ENCODE measurements at regions not wholly inside any gene's neighbourhood (a gene's known extent, or its start where the extent isn't known, plus 50 kb on each side); places are given as distances from the start of the nearest gene placed in this dataset.
"Not testable (repeated sequence)": the region's sequence is repeated elsewhere in the genome, so short reads cannot be mapped to it uniquely, and the experiment has no call there.

- no peak for DNase-seq
Observed at GRCh38 chr2:193076995-193077394, 882.3 kb upstream of the TMEFF2 start.

DNA sequence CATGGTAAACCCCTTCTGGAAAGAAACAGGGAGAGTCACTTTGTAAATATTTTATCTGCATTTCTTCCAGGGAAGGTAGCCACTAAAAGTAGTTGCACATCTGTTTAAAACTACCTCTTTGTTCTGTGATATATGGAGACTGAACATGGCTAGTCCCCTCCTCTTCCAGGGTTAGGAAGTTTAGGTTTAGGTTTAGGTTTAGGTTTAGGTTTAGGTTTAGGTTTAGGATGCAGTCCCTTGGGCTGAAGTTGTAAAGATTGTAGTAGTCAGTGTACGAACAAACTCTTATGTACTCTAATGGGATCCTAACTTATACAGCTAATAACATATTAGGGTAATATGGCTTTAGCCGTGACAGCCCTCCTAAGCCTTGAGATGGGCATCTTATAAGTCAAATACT is 880.2 kb upstream of the TMEFF2 start:
- no peak for DNase-seq

DNA sequence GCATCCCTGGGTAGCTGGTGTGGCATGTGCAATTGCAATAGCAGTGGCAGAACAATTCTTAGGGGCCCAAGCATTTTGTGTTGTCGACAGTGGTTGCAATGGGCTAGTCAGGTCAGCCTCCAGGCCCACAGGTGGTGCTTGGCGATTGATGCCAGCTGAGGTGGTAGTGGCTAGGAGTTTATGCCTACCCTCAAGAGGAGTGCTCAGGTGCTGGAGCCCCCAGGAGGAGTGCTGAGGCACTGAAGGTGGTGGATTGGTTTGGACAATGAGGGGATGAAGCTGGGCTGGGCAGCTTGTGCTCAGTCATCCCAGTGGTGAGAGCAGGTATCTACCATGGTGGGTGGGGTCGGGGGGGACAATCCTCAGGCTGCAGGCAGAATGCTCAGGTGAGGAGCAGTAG is 877.9 kb upstream of the TMEFF2 start:
- no peak for DNase-seq

DNA sequence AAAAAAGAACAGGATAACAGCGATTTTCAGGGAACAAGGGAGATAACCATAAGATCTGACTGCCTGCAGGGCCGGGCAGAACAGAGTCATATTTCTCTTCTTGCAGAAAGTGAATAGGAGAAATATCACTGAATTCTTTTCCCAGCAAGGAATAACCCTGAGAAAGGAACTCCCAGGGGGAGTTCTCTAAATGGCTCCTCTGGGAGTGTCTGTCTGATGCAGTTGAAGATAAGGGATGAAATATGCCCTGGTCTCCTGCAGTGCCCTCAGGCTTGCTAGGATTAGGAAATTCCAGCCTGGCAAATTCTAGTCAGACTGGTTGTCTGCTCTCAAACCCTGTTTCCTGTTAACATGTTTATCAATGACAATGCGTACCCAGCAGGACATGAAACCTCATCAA is 830.8 kb upstream of the TMEFF2 start:
- not testable (repeated sequence) for DNase-seq

DNA sequence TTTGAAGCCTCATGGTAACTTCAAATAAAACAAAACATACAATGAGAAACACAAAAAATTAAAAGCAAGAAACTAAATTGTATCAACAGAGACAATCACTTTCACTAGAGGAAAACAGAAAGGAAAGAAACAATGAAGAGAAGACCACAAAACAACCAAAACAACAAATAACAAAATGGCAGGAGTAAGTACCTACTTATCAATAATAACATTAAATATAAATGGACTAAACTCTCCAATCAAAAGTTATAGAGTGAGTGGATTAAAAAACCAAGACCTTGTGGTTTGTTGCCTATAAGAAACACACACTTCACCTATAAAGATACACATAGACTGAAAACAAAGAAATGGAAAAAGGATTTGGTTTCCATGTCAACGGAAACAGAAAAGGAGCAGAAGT is 830.1 kb upstream of the TMEFF2 start:
- no peak for DNase-seq

GRCh38 chr2:193011870-193012269 is 817.1 kb upstream of the TMEFF2 start:
- DNase-seq: no peak

- DNase-seq: no peak
Observed at GRCh38 chr2:192993059-192993458, 798.3 kb upstream of the TMEFF2 start.

DNA sequence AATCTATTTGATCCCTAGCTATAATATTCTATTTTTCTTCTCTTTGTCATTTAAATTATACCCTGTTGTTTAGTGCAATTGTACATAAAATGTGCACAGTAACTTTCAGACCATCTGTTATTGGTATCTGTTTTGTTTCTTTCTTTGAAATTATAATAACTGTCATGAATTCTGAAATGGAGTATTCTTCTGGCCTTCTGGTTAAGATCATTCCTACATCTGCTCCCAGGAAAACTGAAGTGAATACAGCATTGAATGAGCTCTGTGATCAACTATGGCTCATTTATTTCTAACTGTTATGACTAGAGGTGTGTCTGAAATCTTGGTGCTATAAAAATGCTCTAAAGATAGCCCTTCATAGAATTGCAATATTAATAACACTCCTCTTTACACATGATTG is 788.4 kb upstream of the TMEFF2 start:
- no peak for DNase-seq

DNA sequence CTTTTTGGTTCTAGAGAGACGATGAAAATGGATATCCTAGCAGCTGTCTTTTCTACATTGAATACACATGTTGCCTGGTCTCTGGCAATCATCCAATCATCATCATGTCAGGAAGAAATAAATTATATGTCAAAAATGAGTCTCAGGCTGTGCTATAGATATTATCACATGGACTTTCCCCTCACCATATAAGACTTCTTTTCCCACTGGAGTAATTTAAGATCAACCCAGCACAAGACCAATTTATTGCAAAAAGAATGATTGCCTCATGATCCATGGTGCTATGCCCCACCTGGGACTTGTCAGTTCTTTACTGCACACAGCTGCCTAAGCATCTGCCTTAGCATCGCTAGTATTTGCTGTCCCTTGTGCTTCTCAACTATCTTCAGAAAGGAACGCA is 783.7 kb upstream of the TMEFF2 start:
- DNase-seq: no peak

GRCh38 chr2:192971981-192972380 is 777.2 kb upstream of the TMEFF2 start:
- no peak for DNase-seq

GRCh38 chr2:192969055-192969454 is 774.3 kb upstream of the TMEFF2 start:
- no peak for DNase-seq

- no peak for DNase-seq
Observed at GRCh38 chr2:192960945-192961344, 766.2 kb upstream of the TMEFF2 start.

GRCh38 chr2:192958615-192959014 is 763.9 kb upstream of the TMEFF2 start:
- DNase-seq: not testable (repeated sequence)

- DNase-seq: no peak
Observed at GRCh38 chr2:192957425-192957824, 762.7 kb upstream of the TMEFF2 start.

- DNase-seq: no peak
Observed at GRCh38 chr2:192953116-192953515, 758.4 kb upstream of the TMEFF2 start.

DNA sequence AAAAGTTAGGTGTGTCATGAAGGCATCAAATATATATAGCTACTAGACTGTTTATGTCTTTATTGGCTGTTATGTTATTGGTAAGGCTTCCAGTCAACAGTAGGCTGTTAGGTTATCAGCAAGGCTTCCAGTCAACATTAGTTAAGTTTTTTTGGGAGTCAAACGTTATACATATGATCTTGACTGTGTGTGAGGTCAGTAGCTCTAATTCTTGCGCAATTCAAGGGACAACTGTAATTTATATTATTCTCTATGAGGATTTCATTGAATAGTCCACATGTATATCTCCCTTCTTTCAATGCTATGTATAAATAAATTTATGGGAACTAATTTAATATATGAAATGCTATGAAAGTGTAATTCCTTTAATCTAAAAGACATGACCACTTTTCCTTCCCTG is 757.5 kb upstream of the TMEFF2 start:
- no peak for DNase-seq

GRCh38 chr2:192948316-192948715 is 753.6 kb upstream of the TMEFF2 start:
- no peak for DNase-seq

DNA sequence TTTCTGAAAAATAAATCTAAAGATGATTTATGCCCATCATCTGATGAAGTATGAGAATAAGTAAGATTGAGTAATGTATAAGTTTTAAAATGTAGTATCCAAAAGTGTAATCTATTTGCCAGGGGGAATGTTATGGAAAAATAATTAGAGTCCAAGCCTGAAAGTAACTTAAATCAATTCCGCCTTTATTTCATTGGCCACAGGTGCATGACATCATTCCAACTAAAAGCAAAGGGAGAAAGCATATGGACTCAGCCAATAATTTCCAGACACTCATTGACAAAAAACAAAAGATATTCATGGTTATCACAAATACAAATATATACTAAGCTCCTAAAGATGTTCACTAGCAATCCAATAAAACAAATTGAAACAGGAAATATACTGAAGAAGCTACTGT is 752.6 kb upstream of the TMEFF2 start:
- DNase-seq: no peak

DNA sequence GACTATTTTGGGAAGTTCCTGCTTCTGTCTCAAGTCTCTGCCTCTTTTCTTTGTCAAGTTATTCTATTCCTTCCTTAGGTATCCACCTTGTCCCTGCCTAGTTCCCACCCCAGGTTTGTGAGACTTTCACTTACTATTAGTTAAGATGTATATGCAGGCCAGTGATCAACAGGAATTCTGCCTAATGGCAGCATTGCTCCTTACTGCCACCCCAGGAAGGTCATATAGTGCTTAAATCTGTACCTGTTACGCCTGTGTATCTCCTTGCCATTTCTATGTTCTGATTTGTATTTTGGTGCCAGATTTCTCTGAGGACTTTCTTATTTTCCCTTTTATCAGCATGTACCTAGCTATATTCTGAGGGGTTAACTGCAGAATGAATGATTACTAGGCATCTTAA is 746.0 kb upstream of the TMEFF2 start:
- no peak for DNase-seq

GRCh38 chr2:192932376-192932775 is 737.6 kb upstream of the TMEFF2 start:
- no peak for DNase-seq

DNA sequence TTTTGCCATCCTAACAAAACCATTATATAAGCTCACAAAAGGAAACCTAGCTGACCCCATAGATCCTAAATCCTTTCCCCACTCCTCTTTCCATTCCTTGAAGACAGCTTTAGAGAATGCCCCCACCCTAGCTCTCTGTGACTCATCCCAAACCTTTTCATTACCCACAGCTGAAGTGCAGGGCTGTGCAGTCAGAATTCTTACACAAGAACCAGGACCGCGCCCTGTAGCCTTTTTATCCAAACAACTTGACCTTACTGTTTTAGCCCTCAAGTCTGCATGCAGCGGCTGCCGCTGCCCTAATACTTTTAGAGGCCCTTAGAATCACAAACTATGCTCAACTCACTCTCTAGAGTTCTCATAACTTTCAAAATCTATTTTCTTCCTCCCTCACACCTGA is 726.9 kb upstream of the TMEFF2 start:
- DNase-seq: not testable (repeated sequence)

DNA sequence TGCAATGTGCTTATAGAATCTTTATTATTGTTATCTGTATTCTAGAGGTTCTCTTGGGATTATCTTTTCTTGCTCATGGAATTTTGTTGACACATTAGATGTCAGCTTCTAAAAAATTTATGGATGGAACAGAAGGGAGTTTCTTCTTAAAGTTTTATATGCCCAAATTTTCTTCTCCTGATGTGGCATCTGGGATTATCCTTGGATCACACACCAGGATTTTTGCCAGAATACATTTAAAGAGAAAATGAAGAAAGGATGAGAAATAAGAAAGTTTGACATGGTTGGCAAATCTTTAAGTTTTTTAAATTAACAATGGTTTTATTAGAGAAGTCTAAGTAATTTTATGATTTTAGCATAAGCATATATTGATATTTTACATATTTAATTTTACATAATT is 706.7 kb upstream of the TMEFF2 start:
- DNase-seq: no peak

GRCh38 chr2:192899466-192899865 is 704.7 kb upstream of the TMEFF2 start:
- DNase-seq: no peak

DNA sequence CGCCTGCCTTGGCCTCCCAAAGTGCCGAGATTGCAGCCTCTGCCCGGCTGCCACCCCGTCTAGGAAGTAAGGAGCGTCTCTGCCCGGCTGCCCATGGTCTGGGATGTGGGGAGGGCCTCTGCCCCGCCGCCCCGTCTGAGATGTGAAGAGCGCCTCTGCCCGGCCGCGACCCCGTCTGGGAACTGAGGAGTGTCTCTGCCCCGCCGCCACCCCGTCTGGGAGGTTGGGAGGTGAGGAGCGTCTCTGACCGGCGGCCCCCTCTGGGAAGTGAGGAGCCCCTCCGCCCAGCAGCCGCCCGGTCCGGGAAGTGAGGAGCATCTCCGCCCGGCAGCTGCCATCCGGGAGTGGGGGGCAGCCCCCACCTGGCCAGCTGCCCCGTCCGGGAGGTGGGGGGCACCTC is 699.2 kb upstream of the TMEFF2 start:
- not testable (repeated sequence) for DNase-seq

DNA sequence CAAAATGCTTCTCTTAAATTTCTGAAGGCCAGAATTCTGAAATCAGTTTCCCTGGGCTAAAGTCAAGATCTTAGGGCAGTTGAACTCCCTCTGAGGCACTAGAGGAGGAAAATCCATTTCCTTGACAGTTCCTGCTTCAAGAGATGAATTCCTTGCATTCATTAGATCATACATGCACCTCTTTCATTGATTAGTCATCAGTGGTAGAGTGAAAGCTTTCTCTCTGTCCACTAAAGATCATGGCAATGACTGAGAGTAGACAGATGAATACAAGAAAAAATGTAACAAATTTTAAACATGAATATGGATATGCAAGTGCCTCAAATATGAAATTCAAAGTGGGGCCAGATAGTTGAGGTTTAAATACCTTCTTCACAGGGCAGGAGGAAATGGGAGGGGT is 693.4 kb upstream of the TMEFF2 start:
- DNase-seq: no peak

DNA sequence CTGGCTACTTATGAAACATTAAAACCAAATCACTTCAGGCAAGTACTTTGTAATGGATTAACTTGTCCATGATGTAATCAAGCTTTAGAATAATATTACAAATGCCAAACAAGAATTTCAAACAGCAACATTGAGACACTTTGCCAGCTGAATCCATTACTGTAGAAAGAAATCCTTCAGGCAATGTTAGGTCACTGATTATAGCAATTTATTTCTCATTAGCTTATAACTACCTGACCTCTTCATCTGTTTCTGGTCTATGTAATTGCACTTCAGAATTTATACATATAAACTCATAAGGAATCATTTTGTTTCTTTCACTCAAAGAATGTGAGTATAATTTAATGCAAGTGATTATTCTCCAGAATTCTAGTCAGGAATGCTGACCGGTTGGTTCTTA is 692.6 kb upstream of the TMEFF2 start:
- DNase-seq: no peak
